ENCODE measurements at regions not wholly inside any gene's neighbourhood (a gene's known extent, or its start where the extent isn't known, plus 50 kb on each side); places are given as distances from the start of the nearest gene placed in this dataset.

DNA sequence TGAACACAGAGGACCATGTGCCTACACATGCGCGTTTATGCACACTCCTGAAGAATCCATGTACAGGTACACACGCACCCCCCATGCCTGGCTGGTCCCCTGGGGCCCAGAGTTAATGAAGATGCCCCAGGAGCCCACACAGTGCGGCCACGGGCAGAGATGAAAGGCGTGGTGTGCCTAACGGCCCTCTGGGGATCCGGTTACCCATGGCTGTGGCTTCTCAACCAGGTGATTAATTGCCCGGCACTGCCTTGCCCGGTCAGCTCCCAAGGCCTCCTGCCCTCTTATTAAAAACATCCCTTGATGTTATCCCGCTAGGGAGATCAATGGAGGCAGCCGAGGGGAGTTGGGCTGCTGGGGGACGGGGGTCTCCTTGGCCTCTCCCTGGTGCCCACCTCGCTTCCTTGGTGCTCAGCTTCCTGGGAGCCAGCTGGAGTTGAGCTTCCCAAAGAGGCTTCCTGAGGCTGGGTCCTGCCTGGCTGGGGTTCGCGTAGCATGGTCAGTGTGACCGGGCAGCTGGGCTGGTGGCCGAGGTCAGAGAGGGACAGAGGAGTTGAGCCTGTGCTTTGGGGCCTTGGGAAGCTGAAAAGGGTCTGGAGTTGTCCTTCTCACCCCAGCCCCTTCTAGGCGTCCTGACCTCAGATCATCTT lies 75.0 kb upstream of the WNT4 start:
- no peak for TF ChIP-seq CTCF (IDR thresholded peaks at IDR 0.05; ENCODE audit: control extremely low read depth, extremely low read depth, low read depth, missing control alignments)
- POLR2A ChIA-PET = no interaction called here
- CTCF ChIA-PET = interaction anchor here (1.2 kb wide), 1 partner anchor 10 kb away, joined by 4 read pairs; no protein-coding TSS in a partner anchor
- DNase-seq (ENCODE audit: extremely low spot score) = no peak

- ChIA-PET POLR2A (no interaction called here), CTCF (interaction anchor here (1.2 kb wide), 1 partner anchor 11 kb away, joined by 4 read pairs; no protein-coding TSS in a partner anchor)
- no peak for DNase-seq (ENCODE audit: extremely low spot score)
- TF ChIP-seq CTCF (IDR thresholded peaks at IDR 0.05; ENCODE audit: control extremely low read depth, extremely low read depth, low read depth, missing control alignments) = no peak
Observed at GRCh38 chr1:22218618-22219250, 75.8 kb upstream of the WNT4 start.

GRCh38 chr1:22221233-22221780 lies 78.4 kb upstream of the WNT4 start:
- DNase-seq (ENCODE audit: extremely low spot score) = no peak
- ChIA-PET POLR2A (no interaction called here), CTCF (no interaction called here)
- TF ChIP-seq CTCF (IDR thresholded peaks at IDR 0.05; ENCODE audit: control extremely low read depth, extremely low read depth, low read depth, missing control alignments) = no peak

DNA sequence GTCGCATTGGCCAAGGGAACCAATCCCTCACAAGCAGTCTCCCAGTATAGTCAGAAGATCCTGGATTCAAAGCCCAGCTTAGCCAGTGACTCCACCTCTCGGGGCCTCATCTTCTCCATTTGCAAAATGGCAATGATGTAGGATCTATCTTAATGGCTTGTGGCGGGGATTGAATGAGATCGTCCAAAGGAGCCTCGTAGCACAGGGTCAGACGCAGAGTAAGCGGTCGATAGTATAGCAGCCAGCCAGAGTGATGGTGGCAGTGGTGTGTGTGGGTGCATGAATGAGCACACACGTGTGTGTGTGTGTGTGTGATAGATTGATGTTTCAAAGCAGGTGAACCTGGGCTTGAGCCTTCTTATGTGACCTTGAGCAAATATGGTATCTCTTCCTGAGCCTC lies 79.8 kb upstream of the WNT4 start:
- CTCF ChIA-PET = no interaction called here
- POLR2A ChIA-PET = no interaction called here
- DNase-seq (ENCODE audit: extremely low spot score) = no peak
- TF ChIP-seq CTCF (IDR thresholded peaks at IDR 0.05; ENCODE audit: control extremely low read depth, extremely low read depth, low read depth, missing control alignments) = no peak

- ChIA-PET POLR2A (no interaction called here), CTCF (no interaction called here)
- TF ChIP-seq CTCF (IDR thresholded peaks at IDR 0.05; ENCODE audit: control extremely low read depth, extremely low read depth, low read depth, missing control alignments) = no peak
- no peak for DNase-seq (ENCODE audit: extremely low spot score)
Observed at GRCh38 chr1:22223176-22223575, 80.3 kb upstream of the WNT4 start.

GRCh38 chr1:22224091-22224490 lies 81.2 kb upstream of the WNT4 start:
- ChIA-PET POLR2A (no interaction called here), CTCF (no interaction called here)
- TF ChIP-seq CTCF (IDR thresholded peaks at IDR 0.05; ENCODE audit: control extremely low read depth, extremely low read depth, low read depth, missing control alignments) = no peak
- no peak for DNase-seq (ENCODE audit: extremely low spot score)

All from GM10248 (cell line).